ENCODE measurements at regions not wholly inside any gene's neighbourhood (a gene's known extent, or its start where the extent isn't known, plus 50 kb on each side); places are given as distances from the start of the nearest gene placed in this dataset.

DNA sequence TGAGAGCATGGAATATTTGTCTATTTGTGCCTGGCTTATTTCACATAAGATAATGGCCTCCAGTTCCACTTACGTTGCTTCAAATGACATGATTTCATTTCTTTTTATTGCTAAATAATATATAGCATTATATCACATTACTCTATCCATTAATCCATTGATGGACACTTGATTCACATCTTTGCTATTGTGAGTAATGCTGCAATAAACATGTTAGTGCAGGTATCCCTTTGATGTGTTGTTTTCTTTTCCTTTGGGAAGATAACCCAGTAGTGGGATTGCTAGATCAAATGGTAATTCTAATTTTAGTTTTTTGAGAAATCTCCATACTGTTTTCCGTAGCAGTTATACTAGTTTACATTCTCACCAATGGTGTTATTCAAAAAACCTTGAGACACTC lies 1343.3 kb upstream of the TMEFF2 start:
- H3K4me2 ChIP-seq (ENCODE audit: insufficient read depth, low read length), result no peak overlapping the region
- dilution Hi-C loops (cut with MboI; ENCODE audit: extremely low pct_ligation_motif_present, low sequenced_read_pairs), result no loop called here
- no TSS peak for BruUV-seq (replicated peaks)
- H4K20me1 ChIP-seq (replicated peaks; ENCODE audit: control insufficient read depth, extremely low read depth, insufficient read depth, low read length), result no peaks in the 10 kb centered on the region
- no peaks in the 10 kb centered on the region for H3K79me2 ChIP-seq (ENCODE audit: control insufficient read depth, insufficient read depth, low read length)
- no peaks in the 10 kb centered on the region for H3K4me1 ChIP-seq (ENCODE audit: control insufficient read depth, extremely low read depth, insufficient read depth, low read length)
- FAIRE-seq, result no peak
- DNase-seq (ENCODE audit: low read depth, low spot score), result no peak
- no peak overlapping the region for H3K27ac ChIP-seq (ENCODE audit: insufficient read depth, low read depth, low read length)
- H3K9me1 ChIP-seq (replicated peaks; ENCODE audit: control insufficient read depth, extremely low read depth, insufficient read depth, low read length), result no peaks in the 10 kb centered on the region
- H3K27me3 ChIP-seq (ENCODE audit: control insufficient read depth in 2 of 2, insufficient read depth in 2 of 2, low read length in 2 of 2), result no peaks in the 10 kb centered on the region
- H2AFZ ChIP-seq (ENCODE audit: low read depth, low read length), result no peak overlapping the region
- H3K9me3 ChIP-seq (replicated peaks; ENCODE audit: control insufficient read depth, insufficient read depth, low read length), result no peaks in the 10 kb centered on the region
- no peak overlapping the region for H3K4me3 ChIP-seq (replicated peaks in 1 of 3; ENCODE audit: insufficient read depth in 1 of 3, low read depth in 1 of 3, low read length in 3 of 3)
- H3K9ac ChIP-seq (replicated peaks; ENCODE audit: extremely low read depth, insufficient read depth, low read length), result no peak overlapping the region
- ChIA-PET CTCF (no interaction called here), POLR2A (no interaction called here)
- intact Hi-C loops (cut with micrococcal nuclease), result no loop called here
- TF ChIP-seq, protein P1, sequence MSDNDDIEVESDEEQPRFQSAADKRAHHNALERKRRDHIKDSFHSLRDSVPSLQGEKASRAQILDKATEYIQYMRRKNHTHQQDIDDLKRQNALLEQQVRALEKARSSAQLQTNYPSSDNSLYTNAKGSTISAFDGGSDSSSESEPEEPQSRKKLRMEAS (IDR thresholded peaks at IDR 0.05; ENCODE audit: insufficient read depth, insufficient read length), result no peak
- TF ChIP-seq MYC (IDR thresholded peaks at IDR 0.05; ENCODE audit: low read depth, low read length) (no peak), POLR2A (IDR thresholded peaks at IDR 0.05; ENCODE audit: low read depth, low read length) (no peak), FOS (IDR thresholded peaks at IDR 0.05; ENCODE audit: borderline replicate concordance, insufficient read depth, low read length) (no peak), POLR2AphosphoS5 (IDR thresholded peaks at IDR 0.05; ENCODE audit: insufficient read depth, low read depth, low read length) (no peak), EZH2 (IDR thresholded peaks at IDR 0.05; ENCODE audit: borderline replicate concordance, low read depth, low read length, severe bottlenecking) (no peak)
- TF ChIP-seq, protein P2, sequence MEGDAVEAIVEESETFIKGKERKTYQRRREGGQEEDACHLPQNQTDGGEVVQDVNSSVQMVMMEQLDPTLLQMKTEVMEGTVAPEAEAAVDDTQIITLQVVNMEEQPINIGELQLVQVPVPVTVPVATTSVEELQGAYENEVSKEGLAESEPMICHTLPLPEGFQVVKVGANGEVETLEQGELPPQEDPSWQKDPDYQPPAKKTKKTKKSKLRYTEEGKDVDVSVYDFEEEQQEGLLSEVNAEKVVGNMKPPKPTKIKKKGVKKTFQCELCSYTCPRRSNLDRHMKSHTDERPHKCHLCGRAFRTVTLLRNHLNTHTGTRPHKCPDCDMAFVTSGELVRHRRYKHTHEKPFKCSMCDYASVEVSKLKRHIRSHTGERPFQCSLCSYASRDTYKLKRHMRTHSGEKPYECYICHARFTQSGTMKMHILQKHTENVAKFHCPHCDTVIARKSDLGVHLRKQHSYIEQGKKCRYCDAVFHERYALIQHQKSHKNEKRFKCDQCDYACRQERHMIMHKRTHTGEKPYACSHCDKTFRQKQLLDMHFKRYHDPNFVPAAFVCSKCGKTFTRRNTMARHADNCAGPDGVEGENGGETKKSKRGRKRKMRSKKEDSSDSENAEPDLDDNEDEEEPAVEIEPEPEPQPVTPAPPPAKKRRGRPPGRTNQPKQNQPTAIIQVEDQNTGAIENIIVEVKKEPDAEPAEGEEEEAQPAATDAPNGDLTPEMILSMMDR (IDR thresholded peaks at IDR 0.05; ENCODE audit: extremely low read depth in 1 of 2, insufficient read depth in 1 of 2, low read depth in 1 of 2, low read length in 2 of 2), result no peak
- H3K36me3 ChIP-seq (ENCODE audit: control insufficient read depth in 2 of 2, extremely low read depth in 1 of 2, insufficient read depth in 2 of 2, low read length in 2 of 2), result no peaks in the 10 kb centered on the region

DNA sequence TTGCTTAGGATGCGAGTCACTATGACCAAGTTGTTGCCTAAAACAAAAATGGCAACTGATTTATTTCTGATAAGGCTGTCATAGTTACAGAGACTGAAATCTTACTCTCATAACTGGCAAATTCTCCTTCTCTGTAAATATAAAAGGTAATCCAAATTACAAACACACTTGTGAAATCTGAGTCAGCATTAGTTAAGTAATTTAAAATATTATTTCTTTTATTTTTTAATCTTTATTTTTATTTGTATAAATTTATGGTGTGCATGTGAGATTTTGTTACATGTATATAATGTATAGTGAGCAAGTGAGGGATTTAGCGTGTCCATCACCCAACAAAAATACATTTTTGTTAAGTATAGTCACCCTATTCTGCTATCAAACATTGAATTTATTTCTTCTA lies 1342.8 kb upstream of the TMEFF2 start:
- POLR2A ChIA-PET, result no interaction called here
- Histone ChIP-seq H3K4me2 (ENCODE audit: insufficient read depth, low read length) (no peak overlapping the region), H3K9ac (replicated peaks; ENCODE audit: extremely low read depth, insufficient read depth, low read length) (no peak overlapping the region), H3K4me3 (replicated peaks in 1 of 3; ENCODE audit: insufficient read depth in 1 of 3, low read depth in 1 of 3, low read length in 3 of 3) (no peak overlapping the region), H3K9me1 (replicated peaks; ENCODE audit: control insufficient read depth, extremely low read depth, insufficient read depth, low read length) (no peaks in the 10 kb centered on the region), H3K27ac (ENCODE audit: insufficient read depth, low read depth, low read length) (no peak overlapping the region), H3K79me2 (ENCODE audit: control insufficient read depth, insufficient read depth, low read length) (no peaks in the 10 kb centered on the region), H3K9me3 (replicated peaks; ENCODE audit: control insufficient read depth, insufficient read depth, low read length) (no peaks in the 10 kb centered on the region), H3K36me3 (ENCODE audit: control insufficient read depth in 2 of 2, extremely low read depth in 1 of 2, insufficient read depth in 2 of 2, low read length in 2 of 2) (no peaks in the 10 kb centered on the region), H3K4me1 (ENCODE audit: control insufficient read depth, extremely low read depth, insufficient read depth, low read length) (no peaks in the 10 kb centered on the region), H4K20me1 (replicated peaks; ENCODE audit: control insufficient read depth, extremely low read depth, insufficient read depth, low read length) (no peaks in the 10 kb centered on the region), H3K27me3 (ENCODE audit: control insufficient read depth in 2 of 2, insufficient read depth in 2 of 2, low read length in 2 of 2) (no peaks in the 10 kb centered on the region), H2AFZ (ENCODE audit: low read depth, low read length) (no peak overlapping the region)
- no TSS peak for BruUV-seq (replicated peaks)
- FAIRE-seq (no peak), DNase-seq (ENCODE audit: low read depth, low spot score) (no peak)
- no peak for TF ChIP-seq EZH2 (IDR thresholded peaks at IDR 0.05; ENCODE audit: borderline replicate concordance, low read depth, low read length, severe bottlenecking)
- no peak for TF ChIP-seq FOS (IDR thresholded peaks at IDR 0.05; ENCODE audit: borderline replicate concordance, insufficient read depth, low read length)
- no peak for TF ChIP-seq MYC (IDR thresholded peaks at IDR 0.05; ENCODE audit: low read depth, low read length)
- TF ChIP-seq POLR2A (IDR thresholded peaks at IDR 0.05; ENCODE audit: low read depth, low read length), result no peak
- no peak for TF ChIP-seq JUN (IDR thresholded peaks at IDR 0.05; ENCODE audit: borderline replicate concordance, insufficient read depth, insufficient read length, low read depth)
- TF ChIP-seq, protein P2 (IDR thresholded peaks at IDR 0.05; ENCODE audit: extremely low read depth in 1 of 2, insufficient read depth in 1 of 2, low read depth in 1 of 2, low read length in 2 of 2), result no peak
- CTCF ChIA-PET, result no interaction called here
- intact Hi-C loops (cut with micrococcal nuclease), result no loop called here
- dilution Hi-C loops (cut with MboI; ENCODE audit: extremely low pct_ligation_motif_present, low sequenced_read_pairs), result no loop called here

All from endothelial cell of umbilical vein (primary cell).